ENCODE measurements at regions not wholly inside any gene's neighbourhood (a gene's known extent, or its start where the extent isn't known, plus 50 kb on each side); places are given as distances from the start of the nearest gene placed in this dataset.
A peak's percentile ranks its signal among the peaks of the same experiment; 100 is the strongest.

GRCh38 chr13:109655206-109655600 lies 131.2 kb downstream of the IRS2 start (continued):
- no peak for TF ChIP-seq ZBTB33 (IDR thresholded peaks at IDR 0.05)
- TF ChIP-seq MTA2 (IDR thresholded peaks at IDR 0.05; ENCODE audit: low read depth) = no peak
- TF ChIP-seq PAX5 (IDR thresholded peaks at IDR 0.05; ENCODE audit: borderline replicate concordance, low read depth, low read length) = no peak
- TF ChIP-seq MXI1 (IDR thresholded peaks at IDR 0.05; ENCODE audit: low read depth, low read length) = no peak
- TF ChIP-seq EP300 (IDR thresholded peaks at IDR 0.05; ENCODE audit: borderline replicate concordance in 1 of 2, control insufficient read depth in 1 of 2, low read depth in 2 of 2, low read length in 2 of 2) = no peak
- TF ChIP-seq TBL1XR1 (IDR thresholded peaks at IDR 0.05; ENCODE audit: low read depth, low read length) = no peak
- TF ChIP-seq RFX5 (IDR thresholded peaks at IDR 0.05; ENCODE audit: low read depth, low read length) = no peak

DNA sequence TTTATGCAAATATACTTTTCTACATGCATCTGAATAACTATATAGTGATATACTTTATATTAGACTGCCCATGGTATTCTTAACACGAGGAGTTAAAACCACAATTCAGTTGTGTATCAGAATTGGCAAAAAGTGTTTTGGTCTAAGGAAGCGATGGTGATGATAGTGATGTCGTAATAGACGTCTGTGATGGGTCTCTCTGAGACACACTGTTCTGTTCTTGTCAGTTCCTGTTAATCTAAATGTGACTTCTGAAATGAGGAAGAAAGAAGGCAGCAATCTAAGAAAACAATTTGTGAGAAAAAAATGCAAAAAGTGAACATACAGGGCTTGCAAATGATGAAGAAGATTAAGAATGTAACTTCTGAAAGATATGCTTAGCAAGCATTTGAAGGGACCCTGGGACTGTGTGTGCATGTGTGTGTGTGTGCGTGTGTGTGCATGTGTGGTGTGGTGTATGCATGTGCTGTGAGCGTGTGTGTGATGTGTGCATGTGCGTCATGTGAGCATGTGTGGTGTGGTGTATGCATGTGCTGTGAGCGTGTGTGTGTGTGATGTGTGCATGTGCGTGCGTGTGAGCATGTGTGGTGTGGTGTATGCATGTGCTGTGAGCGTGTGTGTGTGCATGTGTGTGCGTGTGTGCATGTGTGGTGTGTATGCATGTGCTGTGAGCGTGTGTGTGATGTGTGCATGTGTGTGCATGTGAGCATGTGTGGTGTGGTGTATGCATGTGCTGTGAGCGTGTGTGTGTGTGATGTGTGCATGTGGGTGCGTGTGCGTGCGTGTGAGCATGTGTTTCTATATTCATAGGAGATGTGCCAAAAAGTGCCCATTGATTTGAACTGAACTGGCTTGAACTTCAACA lies 131.8 kb downstream of the IRS2 start:
- DNase-seq (ENCODE audit: low read depth, low spot score) (no peak), FAIRE-seq (no peak), ATAC-seq (no peak)
- ChIA-PET CTCF (no interaction called here), POLR2A (no interaction called here), RAD21 (ENCODE audit: unreplicated experiment) (no interaction called here), SMC1A (ENCODE audit: uncharacterized antibody, unreplicated experiment) (no interaction called here)
- Histone ChIP-seq H3K27ac (ENCODE audit: control insufficient read depth, insufficient read depth) (no peak overlapping the region), H3K79me2 (ENCODE audit: control insufficient read depth, insufficient read depth, low read length) (no peaks in the 10 kb centered on the region), H3K9me3 (replicated peaks; ENCODE audit: control insufficient read depth, insufficient read depth, low read length) (no peaks in the 10 kb centered on the region), H3K9ac (ENCODE audit: control insufficient read depth, insufficient read depth, low read length) (no peak overlapping the region), H3K4me1 (ENCODE audit: control insufficient read depth, insufficient read depth, low read length) (no peaks in the 10 kb centered on the region), H3K4me3 (no peak overlapping the region), H3K4me2 (ENCODE audit: control insufficient read depth, insufficient read depth) (no peak overlapping the region), H2AFZ (ENCODE audit: control insufficient read depth, low read depth, low read length) (no peak overlapping the region), H4K20me1 (ENCODE audit: control insufficient read depth, insufficient read depth) (no peaks in the 10 kb centered on the region), H3K27me3 (replicated peaks in 1 of 2; ENCODE audit: control insufficient read depth in 2 of 2, insufficient read depth in 2 of 2, low read length in 1 of 2) (no peaks in the 10 kb centered on the region), H3K36me3 (ENCODE audit: control insufficient read depth in 2 of 2, insufficient read depth in 2 of 2, low read length in 1 of 2) (no peaks in the 10 kb centered on the region)
- no TSS peak for BruUV-seq (replicated peaks)
- in situ Hi-C loops (cut with MboI) (no loop called here), intact Hi-C loops (cut with micrococcal nuclease; ENCODE audit: unreplicated experiment) (no loop called here)
- 56% methylated on average over 17 of the region's 17 CpGs for WGBS (ENCODE audit: insufficient coverage, insufficient replicate concordance, low lambda C conversion rate, missing lambda C conversion rate)
- no peak for TF ChIP-seq RELA (IDR thresholded peaks at IDR 0.05; ENCODE audit: borderline replicate concordance, partially characterized antibody)
- TF ChIP-seq KDM1A (IDR thresholded peaks at IDR 0.05; ENCODE audit: borderline replicate concordance) = no peak
- TF ChIP-seq, protein P1, sequence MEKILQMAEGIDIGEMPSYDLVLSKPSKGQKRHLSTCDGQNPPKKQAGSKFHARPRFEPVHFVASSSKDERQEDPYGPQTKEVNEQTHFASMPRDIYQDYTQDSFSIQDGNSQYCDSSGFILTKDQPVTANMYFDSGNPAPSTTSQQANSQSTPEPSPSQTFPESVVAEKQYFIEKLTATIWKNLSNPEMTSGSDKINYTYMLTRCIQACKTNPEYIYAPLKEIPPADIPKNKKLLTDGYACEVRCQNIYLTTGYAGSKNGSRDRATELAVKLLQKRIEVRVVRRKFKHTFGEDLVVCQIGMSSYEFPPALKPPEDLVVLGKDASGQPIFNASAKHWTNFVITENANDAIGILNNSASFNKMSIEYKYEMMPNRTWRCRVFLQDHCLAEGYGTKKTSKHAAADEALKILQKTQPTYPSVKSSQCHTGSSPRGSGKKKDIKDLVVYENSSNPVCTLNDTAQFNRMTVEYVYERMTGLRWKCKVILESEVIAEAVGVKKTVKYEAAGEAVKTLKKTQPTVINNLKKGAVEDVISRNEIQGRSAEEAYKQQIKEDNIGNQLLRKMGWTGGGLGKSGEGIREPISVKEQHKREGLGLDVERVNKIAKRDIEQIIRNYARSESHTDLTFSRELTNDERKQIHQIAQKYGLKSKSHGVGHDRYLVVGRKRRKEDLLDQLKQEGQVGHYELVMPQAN (conservative IDR thresholded peaks at IDR 0.05) = no peak
- TF ChIP-seq NR2C2 (IDR thresholded peaks at IDR 0.05; ENCODE audit: borderline replicate concordance, control insufficient read depth, insufficient read length, low read depth) = peak; percentile 37
- no peak for TF ChIP-seq ESRRA (IDR thresholded peaks at IDR 0.05; ENCODE audit: low read length)
- no peak for TF ChIP-seq RELB (IDR thresholded peaks at IDR 0.05; ENCODE audit: low read depth)

Measured in GM12878 (cell line).